CD4-positive, alpha-beta T cell (primary cell): ENCODE measurements at regions not wholly inside any gene's neighbourhood (a gene's known extent, or its start where the extent isn't known, plus 50 kb on each side); places are given as distances from the start of the nearest gene placed in this dataset.

ENCODE experiments used
- ATAC-seq: fragments of 200-7000 bp; cut with Tn5 transposase; one replicate; pipeline ENCODE4 v1.10.0; 2022; ENCODE audit warnings: mild to moderate bottlenecking; ENCODE audit not compliant: poor library complexity
- CTCF ChIA-PET: fragments of 350-600 bp; sonication (Branson Sonifier 250); formaldehyde crosslinking; loops from one replicate; lab custom pipeline; 2021; ENCODE audit warnings: antibody characterized with exemption, inconsistent platforms; lab: Charles Lee
- POLR2A ChIA-PET: fragments of 350-600 bp; sonication (Branson Sonifier 250); formaldehyde crosslinking; loops from one replicate; lab custom pipeline; 2021; ENCODE audit warnings: antibody characterized with exemption, inconsistent platforms; lab: Charles Lee
- DNase-seq, 14 experiments: peaks; one replicate each; pipeline ENCODE4 v3.0.0-alpha.2; 2013 to 2020; ENCODE audit warnings: mixed read lengths in 2 of 14
- H3K27ac ChIP-seq, 2 donors: one replicate each; pipeline versions ENCODE4 v1.5.1 to v1.7.0; 2013; ENCODE audit warnings: low read length in 2 of 2, low read depth in 1 of 2, mild to moderate bottlenecking in 1 of 2
- H3K27me3 ChIP-seq, 2 experiments: 1 replicate in 1 of 2; 2 replicates in 1 of 2; pipeline versions ENCODE4 v1.6.1 to v1.7.0; 2013; ENCODE audit warnings: low read length in 2 of 2, control low read depth in 1 of 2, mild to moderate bottlenecking in 1 of 2, moderate library complexity in 1 of 2; ENCODE audit not compliant: insufficient read depth in 2 of 2, control insufficient read depth in 1 of 2
- H3K36me3 ChIP-seq: one replicate; pipeline ENCODE4 v1.6.1; 2013; ENCODE audit warnings: low read length, control low read depth; ENCODE audit not compliant: insufficient read depth
- H3K4me1 ChIP-seq: one replicate; pipeline ENCODE4 v1.6.1; 2013; ENCODE audit warnings: low read length, control low read depth; ENCODE audit not compliant: insufficient read depth
- H3K4me3 ChIP-seq: one replicate; pipeline ENCODE4 v1.5.1; 2013; ENCODE audit warnings: mild to moderate bottlenecking, low read length, moderate library complexity
- H3K9me3 ChIP-seq, 2 experiments: 1 replicate in 1 of 2; 2 replicates in 1 of 2; pipeline versions ENCODE4 v1.6.1 to v1.7.0; 2013; ENCODE audit warnings: low read length in 2 of 2, mild to moderate bottlenecking in 2 of 2, control low read depth in 1 of 2, moderate library complexity in 1 of 2; ENCODE audit not compliant: control insufficient read depth in 1 of 2, insufficient read depth in 1 of 2
- H3K27ac Mint-ChIP-seq: one replicate; pipeline ENCODE4 v1.8.0; 2020; ENCODE audit warnings: mixed read lengths
- H3K27me3 Mint-ChIP-seq: one replicate; pipeline ENCODE4 v1.8.0; 2021; ENCODE audit warnings: mixed read lengths
- H3K36me3 Mint-ChIP-seq: one replicate; pipeline ENCODE4 v1.8.0; 2021; ENCODE audit warnings: low read depth, mixed read lengths
- H3K4me1 Mint-ChIP-seq: one replicate; pipeline ENCODE4 v1.8.0; 2021; ENCODE audit warnings: low read depth, mixed read lengths
- H3K4me3 Mint-ChIP-seq: one replicate; pipeline ENCODE4 v1.8.0; 2020; ENCODE audit warnings: mild to moderate bottlenecking, mixed read lengths
- H3K9me3 Mint-ChIP-seq: one replicate; pipeline ENCODE4 v1.8.0; 2020; ENCODE audit warnings: mixed read lengths
- CTCF ChIP-seq: fragments of 200-600 bp; IDR thresholded peaks from one replicate; pipeline ENCODE4 v1.8.0; 2022; ENCODE audit warnings: antibody characterized with exemption, mild to moderate bottlenecking
- intact Hi-C, 2 experiments: fragments of 100-400 bp; cut with DNase I in 1 of 2; cut with micrococcal nuclease in 1 of 2; formaldehyde crosslinking; loops; one replicate each; pipeline versions ENCODE4 v1.15.1 to v1.9.0; 2023 to 2025; cut with DNase I, micrococcal nuclease

GRCh38 chr21:16378525-16378924 lies 648.7 kb downstream of the USP25 start:
- no peaks in the 10 kb centered on the region for H3K4me1 ChIP-seq
- no peak for TF ChIP-seq CTCF
- H3K27ac Mint-ChIP-seq, result no peak overlapping the region
- H3K36me3 Mint-ChIP-seq, result no peaks in the 10 kb centered on the region
- no peaks in the 10 kb centered on the region for H3K27me3 Mint-ChIP-seq
- ATAC-seq (no peak), DNase-seq (no peak)
- H3K36me3 ChIP-seq, result no peaks in the 10 kb centered on the region
- H3K4me3 Mint-ChIP-seq, result no peak overlapping the region
- H3K4me3 ChIP-seq, result no peak overlapping the region
- peaks cover 2% of the 10 kb centered on the region for H3K9me3 Mint-ChIP-seq
- ChIA-PET POLR2A (no interaction called here), CTCF (no interaction called here)
- intact Hi-C loops, result no loop called here
- no peaks in the 10 kb centered on the region for H3K27me3 ChIP-seq
- no peaks in the 10 kb centered on the region for H3K9me3 ChIP-seq
- no peak overlapping the region for H3K27ac ChIP-seq
- H3K4me1 Mint-ChIP-seq, result no peaks in the 10 kb centered on the region

GRCh38 chr21:16388291-16388690 lies 658.5 kb downstream of the USP25 start:
- DNase-seq, result no peak
- H3K4me1 ChIP-seq, result no peaks in the 10 kb centered on the region
- intact Hi-C loops, result no loop called here
- no peaks in the 10 kb centered on the region for H3K36me3 Mint-ChIP-seq
- ATAC-seq, result no peak
- ChIA-PET CTCF (interaction anchor here (0.5 kb wide), 1 partner anchor 1246 kb away, joined by 3 read pairs; no protein-coding TSS in a partner anchor), POLR2A (no interaction called here)
- H3K4me3 ChIP-seq, result no peak overlapping the region
- H3K4me1 Mint-ChIP-seq, result no peaks in the 10 kb centered on the region
- no peaks in the 10 kb centered on the region for H3K27me3 Mint-ChIP-seq
- H3K4me3 Mint-ChIP-seq, result no peak overlapping the region
- H3K9me3 ChIP-seq, result peaks cover 0 to 3% of the 10 kb centered on the region in 2 experiments
- no peaks in the 10 kb centered on the region for H3K36me3 ChIP-seq
- H3K27me3 ChIP-seq, result no peaks in the 10 kb centered on the region
- no peak overlapping the region for H3K27ac ChIP-seq
- TF ChIP-seq CTCF, result no peak
- no peak overlapping the region for H3K27ac Mint-ChIP-seq
- peaks cover 3% of the 10 kb centered on the region for H3K9me3 Mint-ChIP-seq

GRCh38 chr21:16388911-16389560 lies 659.3 kb downstream of the USP25 start:
- no peaks in the 10 kb centered on the region for H3K36me3 ChIP-seq
- Mint-ChIP-seq H3K4me1 (no peaks in the 10 kb centered on the region), H3K36me3 (no peaks in the 10 kb centered on the region), H3K9me3 (peaks cover 3% of the 10 kb centered on the region), H3K27ac (no peak overlapping the region), H3K4me3 (no peak overlapping the region), H3K27me3 (no peaks in the 10 kb centered on the region)
- H3K4me3 ChIP-seq, result no peak overlapping the region
- intact Hi-C loops, result no loop called here
- no peaks in the 10 kb centered on the region for H3K27me3 ChIP-seq
- CTCF ChIA-PET, result no interaction called here
- ATAC-seq (no peak), DNase-seq (no peak)
- H3K4me1 ChIP-seq, result no peaks in the 10 kb centered on the region
- POLR2A ChIA-PET, result no interaction called here
- H3K27ac ChIP-seq, result no peak overlapping the region
- TF ChIP-seq CTCF, result no peak
- peaks cover 0 to 3% of the 10 kb centered on the region in 2 experiments for H3K9me3 ChIP-seq
